ENCODE measurements at regions not wholly inside any gene's neighbourhood (a gene's known extent, or its start where the extent isn't known, plus 50 kb on each side); places are given as distances from the start of the nearest gene placed in this dataset.

DNA sequence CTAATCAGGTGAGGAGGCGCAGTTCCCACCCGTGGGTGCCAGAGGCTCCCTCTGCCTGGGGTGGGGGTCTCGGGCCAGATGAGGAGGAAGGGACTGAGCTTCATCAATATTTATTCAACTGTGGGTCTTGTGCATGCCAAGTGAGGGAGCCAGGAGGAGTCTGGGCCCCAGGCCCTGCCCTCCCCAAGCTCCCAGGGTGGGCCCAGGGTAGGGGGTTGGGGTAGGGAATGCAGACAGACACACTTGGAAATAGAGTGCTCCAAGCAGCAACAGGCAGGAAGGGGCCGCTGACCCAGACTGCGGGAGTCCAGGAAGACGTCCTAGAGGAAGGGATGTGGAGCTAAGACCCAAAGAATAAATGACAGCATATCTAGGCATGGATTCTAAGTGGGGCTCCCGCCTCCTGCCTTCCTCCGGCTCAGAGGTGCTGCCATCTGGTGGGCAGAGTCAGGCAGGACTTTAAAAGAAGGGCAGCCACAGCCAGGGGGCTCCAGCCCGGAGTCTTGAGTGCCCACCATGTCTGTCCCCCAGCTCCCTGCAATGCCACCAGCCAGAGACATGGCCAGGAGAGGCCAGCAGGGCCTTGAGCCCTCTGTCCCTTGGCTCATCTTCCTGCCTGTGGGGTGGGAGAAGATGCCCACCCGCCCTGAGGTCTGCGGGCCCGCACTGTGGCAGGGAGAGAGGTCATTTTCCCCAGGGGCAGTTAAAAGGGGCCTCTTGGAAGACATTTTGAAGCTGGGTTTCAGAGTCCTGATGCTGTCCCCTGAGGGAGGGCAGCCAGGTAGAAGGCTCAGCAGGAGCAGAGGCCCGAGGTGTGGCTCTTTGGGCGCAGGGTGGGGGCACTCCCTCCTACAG, 70.1 kb downstream of the PHETA1 start:
- Mint-ChIP-seq H3K27me3 (no peaks in the 10 kb centered on the region), H3K36me3 (no peaks in the 10 kb centered on the region), H3K27ac (no peak overlapping the region), H3K4me3 (no peak overlapping the region), H3K9me3 (no peaks in the 10 kb centered on the region), H3K4me1 (ENCODE audit: unreplicated experiment) (peaks cover 3% of the 10 kb centered on the region)
- peak; percentile 81 for DNase-seq (ENCODE audit: extremely low spot score, unreplicated experiment)
- TF ChIP-seq, protein P1, sequence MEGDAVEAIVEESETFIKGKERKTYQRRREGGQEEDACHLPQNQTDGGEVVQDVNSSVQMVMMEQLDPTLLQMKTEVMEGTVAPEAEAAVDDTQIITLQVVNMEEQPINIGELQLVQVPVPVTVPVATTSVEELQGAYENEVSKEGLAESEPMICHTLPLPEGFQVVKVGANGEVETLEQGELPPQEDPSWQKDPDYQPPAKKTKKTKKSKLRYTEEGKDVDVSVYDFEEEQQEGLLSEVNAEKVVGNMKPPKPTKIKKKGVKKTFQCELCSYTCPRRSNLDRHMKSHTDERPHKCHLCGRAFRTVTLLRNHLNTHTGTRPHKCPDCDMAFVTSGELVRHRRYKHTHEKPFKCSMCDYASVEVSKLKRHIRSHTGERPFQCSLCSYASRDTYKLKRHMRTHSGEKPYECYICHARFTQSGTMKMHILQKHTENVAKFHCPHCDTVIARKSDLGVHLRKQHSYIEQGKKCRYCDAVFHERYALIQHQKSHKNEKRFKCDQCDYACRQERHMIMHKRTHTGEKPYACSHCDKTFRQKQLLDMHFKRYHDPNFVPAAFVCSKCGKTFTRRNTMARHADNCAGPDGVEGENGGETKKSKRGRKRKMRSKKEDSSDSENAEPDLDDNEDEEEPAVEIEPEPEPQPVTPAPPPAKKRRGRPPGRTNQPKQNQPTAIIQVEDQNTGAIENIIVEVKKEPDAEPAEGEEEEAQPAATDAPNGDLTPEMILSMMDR (conservative IDR thresholded peaks at IDR 0.05), result peak; percentile 92

DNA sequence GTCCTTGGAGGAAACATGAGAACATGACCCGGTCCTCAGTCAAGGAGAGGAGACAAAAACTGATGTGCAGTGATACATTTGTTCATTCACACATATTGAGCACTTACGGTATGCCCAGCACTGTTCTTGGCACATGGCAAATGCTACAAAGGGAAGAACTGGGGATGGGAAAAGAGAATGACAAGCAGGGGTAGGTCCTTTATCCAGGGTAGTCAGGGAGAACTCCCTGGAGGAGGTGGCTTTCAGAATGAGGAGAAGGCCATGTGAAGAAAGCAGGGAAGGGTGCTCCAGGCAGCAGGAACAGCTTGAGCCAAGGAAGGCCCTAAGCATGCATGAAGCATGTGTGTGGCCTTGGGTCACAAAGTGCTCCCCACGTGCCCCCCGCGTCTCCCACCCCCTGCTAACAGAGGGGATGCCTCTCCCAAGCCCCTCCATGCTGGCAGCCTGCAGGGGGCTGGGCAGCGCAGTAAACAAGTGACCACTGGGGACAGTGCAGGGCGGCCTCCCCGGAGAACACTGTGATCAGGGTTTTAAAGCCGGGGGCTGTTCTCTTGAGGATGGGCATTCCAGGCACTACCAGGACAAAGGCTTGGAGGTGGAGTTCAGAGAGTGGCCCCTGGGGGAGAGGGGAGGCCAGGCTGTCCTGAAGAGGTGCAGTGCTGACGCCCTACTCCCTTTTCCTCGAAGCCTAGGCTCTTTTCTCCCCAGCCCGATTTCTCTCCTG, 71.0 kb downstream of the PHETA1 start:
- TF ChIP-seq, protein P1 (conservative IDR thresholded peaks at IDR 0.05), result peak; percentile 49
- DNase-seq (ENCODE audit: extremely low spot score, unreplicated experiment), result no peak
- H3K27ac Mint-ChIP-seq, result no peak overlapping the region
- no peaks in the 10 kb centered on the region for H3K36me3 Mint-ChIP-seq
- no peak overlapping the region for H3K4me3 Mint-ChIP-seq
- no peaks in the 10 kb centered on the region for H3K9me3 Mint-ChIP-seq
- H3K4me1 Mint-ChIP-seq (ENCODE audit: unreplicated experiment), result peaks cover 3% of the 10 kb centered on the region
- H3K27me3 Mint-ChIP-seq, result no peaks in the 10 kb centered on the region

DNA sequence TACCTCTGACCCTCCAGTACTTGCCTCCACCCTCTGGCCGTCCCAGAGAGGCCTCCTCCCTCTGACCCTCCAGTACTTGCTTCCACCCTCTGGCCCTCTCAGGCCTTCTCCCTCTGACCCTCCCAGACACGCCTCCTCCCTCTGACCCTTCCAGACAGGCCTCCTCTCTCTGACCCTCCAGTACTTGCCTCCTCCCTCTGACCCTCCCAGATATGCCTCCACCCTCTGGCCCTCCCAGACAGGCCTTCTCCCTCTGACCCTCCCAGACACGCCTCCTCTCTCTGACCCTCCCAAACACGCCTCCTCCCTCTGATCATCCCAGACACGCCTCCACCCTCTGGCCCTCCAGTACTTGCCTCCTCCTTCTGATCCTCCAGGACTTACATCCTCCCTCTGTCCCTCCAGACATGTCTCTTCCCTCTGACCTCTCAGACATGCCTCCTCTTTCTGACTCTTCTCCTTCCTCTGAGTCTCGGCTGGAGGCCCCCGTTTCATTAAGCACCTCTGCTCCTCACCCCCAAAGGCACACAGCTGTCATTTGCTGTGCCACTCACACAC, 71.9 kb downstream of the PHETA1 start:
- Mint-ChIP-seq H3K4me3 (no peak overlapping the region), H3K27me3 (no peaks in the 10 kb centered on the region), H3K4me1 (ENCODE audit: unreplicated experiment) (peaks cover 3% of the 10 kb centered on the region), H3K9me3 (no peaks in the 10 kb centered on the region), H3K36me3 (no peaks in the 10 kb centered on the region), H3K27ac (no peak overlapping the region)
- TF ChIP-seq, protein P1 (conservative IDR thresholded peaks at IDR 0.05), result no peak
- DNase-seq (ENCODE audit: extremely low spot score, unreplicated experiment), result no peak

DNA sequence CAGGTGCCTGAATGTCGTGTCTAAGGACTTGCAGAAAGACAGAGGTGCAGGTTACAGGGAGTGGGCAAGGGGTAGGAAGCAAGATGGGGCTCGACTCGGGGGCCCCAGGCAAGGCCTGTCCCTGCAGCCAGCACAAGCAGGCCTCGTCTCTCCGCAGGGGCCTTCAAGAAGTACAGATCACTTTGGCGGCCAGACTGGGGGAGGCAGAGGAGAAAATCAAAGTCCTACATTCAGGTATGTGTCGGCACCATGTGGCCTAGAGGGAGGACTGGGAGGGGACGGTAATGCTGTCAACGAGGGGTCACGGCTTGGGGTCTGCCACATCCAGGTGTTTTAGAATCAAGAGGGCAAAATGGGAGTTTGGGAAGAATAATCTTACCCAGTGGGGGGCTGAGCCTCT, 73.7 kb downstream of the PHETA1 start:
- no peaks in the 10 kb centered on the region for H3K27me3 Mint-ChIP-seq
- H3K36me3 Mint-ChIP-seq, result no peaks in the 10 kb centered on the region
- TF ChIP-seq, protein P1 (conservative IDR thresholded peaks at IDR 0.05), result no peak
- H3K9me3 Mint-ChIP-seq, result no peaks in the 10 kb centered on the region
- H3K4me1 Mint-ChIP-seq (ENCODE audit: unreplicated experiment), result peaks cover 3% of the 10 kb centered on the region
- H3K27ac Mint-ChIP-seq, result no peak overlapping the region
- no peak for DNase-seq (ENCODE audit: extremely low spot score, unreplicated experiment)
- H3K4me3 Mint-ChIP-seq, result no peak overlapping the region

DNA sequence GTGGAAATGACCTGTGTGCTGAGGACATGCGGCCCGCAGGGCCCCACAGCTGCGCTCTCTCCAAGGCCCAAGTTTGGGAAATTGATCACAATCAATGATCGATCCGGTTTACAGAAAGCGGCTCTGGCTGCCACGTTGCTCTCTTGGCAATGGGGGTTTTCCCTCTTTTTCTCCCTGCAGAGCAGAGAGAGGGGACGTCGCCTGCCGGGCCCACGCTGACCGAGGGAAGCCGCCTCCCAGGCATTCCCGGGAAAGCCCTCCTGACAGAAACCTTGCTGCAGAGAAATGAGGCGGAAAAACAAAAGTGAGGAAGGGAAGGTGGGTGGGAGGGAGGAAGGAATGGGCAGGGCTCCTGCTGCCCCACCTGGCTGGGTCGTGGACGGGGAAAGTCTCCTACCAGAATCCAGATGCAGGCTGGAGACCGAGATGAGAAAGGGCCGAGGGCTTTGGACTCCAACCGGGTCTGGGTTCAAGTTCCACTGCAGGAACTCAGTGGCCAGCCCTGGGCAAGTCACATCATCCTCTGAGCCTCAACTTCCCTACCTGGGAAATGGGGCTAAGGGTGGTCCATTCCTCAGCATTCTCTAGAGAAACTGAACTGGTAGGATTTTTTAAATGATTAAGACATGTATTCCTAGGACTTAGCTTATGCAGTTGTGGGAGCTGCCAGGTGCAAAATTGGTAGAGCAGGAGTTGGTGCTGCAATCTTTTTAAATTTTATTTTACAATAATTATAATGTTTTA, 75.5 kb downstream of the PHETA1 start:
- Mint-ChIP-seq H3K27ac (no peak overlapping the region), H3K4me3 (no peak overlapping the region), H3K27me3 (no peaks in the 10 kb centered on the region), H3K36me3 (no peaks in the 10 kb centered on the region), H3K9me3 (no peaks in the 10 kb centered on the region), H3K4me1 (ENCODE audit: unreplicated experiment) (peaks cover 3% of the 10 kb centered on the region)
- no peak for DNase-seq (ENCODE audit: extremely low spot score, unreplicated experiment)
- TF ChIP-seq, protein P1 (conservative IDR thresholded peaks at IDR 0.05), result no peak

Measured in type B pancreatic cell (in vitro differentiated cells).